B cell (primary cell): ENCODE measurements at regions not wholly inside any gene's neighbourhood (a gene's known extent, or its start where the extent isn't known, plus 50 kb on each side); places are given as distances from the start of the nearest gene placed in this dataset.

Experiments
- EZH2 ChIP-seq: IDR thresholded peaks from 2 replicates; pipeline ENCODE4 v1.6.1; 2012; ENCODE audit warnings: borderline replicate concordance, low read depth, mild to moderate bottlenecking, moderate library complexity, low read length; ENCODE audit not compliant: insufficient read depth, poor library complexity, severe bottlenecking
- TF ChIP-seq, protein P1 (sequence below): fragments of 200-600 bp; IDR thresholded peaks from one replicate; pipeline ENCODE4 v1.8.0; 2022; ENCODE audit warnings: antibody characterized with exemption, mild to moderate bottlenecking

DNA sequence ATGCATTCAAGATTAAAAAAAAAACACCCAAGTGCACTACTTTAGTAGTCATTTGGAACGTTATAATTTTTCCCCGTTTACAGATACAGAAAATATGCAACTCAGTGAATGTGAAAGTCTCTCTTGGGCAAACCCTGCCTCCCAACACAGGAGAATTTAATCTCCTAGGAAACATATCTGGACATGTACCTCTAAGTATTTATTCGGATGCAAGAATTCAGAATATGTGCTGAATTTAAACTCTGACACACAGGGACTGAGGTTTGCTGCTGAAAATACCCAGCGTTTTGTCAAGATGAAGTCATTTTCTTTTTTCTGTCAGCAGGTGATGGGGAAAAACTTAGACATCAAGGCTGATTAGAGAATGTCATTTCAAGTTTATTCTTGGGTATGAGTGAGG, 105.4 kb downstream of the ACKR3 start:
- TF ChIP-seq, protein P1, sequence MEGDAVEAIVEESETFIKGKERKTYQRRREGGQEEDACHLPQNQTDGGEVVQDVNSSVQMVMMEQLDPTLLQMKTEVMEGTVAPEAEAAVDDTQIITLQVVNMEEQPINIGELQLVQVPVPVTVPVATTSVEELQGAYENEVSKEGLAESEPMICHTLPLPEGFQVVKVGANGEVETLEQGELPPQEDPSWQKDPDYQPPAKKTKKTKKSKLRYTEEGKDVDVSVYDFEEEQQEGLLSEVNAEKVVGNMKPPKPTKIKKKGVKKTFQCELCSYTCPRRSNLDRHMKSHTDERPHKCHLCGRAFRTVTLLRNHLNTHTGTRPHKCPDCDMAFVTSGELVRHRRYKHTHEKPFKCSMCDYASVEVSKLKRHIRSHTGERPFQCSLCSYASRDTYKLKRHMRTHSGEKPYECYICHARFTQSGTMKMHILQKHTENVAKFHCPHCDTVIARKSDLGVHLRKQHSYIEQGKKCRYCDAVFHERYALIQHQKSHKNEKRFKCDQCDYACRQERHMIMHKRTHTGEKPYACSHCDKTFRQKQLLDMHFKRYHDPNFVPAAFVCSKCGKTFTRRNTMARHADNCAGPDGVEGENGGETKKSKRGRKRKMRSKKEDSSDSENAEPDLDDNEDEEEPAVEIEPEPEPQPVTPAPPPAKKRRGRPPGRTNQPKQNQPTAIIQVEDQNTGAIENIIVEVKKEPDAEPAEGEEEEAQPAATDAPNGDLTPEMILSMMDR: no peak
- TF ChIP-seq EZH2: no peak
